ENCODE measurements at regions not wholly inside any gene's neighbourhood (a gene's known extent, or its start where the extent isn't known, plus 50 kb on each side); places are given as distances from the start of the nearest gene placed in this dataset.

Small RNA genes in the stretch of these regions (small RNA-seq; reads per million reads assigned to genes)
- gene RNU6-954P: 0 reads per million in 3 experiments
- 0 reads per million in 3 experiments for gene ZNF114P1

Measured in neural cell (in vitro differentiated cells).